HCT116 (cell line): ENCODE measurements at regions not wholly inside any gene's neighbourhood (a gene's known extent, or its start where the extent isn't known, plus 50 kb on each side); places are given as distances from the start of the nearest gene placed in this dataset.

Experiments
- CEBPB ChIP-seq: IDR thresholded peaks from 2 replicates; pipeline ENCODE4 v1.6.1; 2012; ENCODE audit warnings: low read depth
- ELF1 ChIP-seq: IDR thresholded peaks from 2 replicates; pipeline ENCODE4 v1.6.1; 2012; ENCODE audit warnings: low read depth, borderline replicate concordance
- FOSL1 ChIP-seq: IDR thresholded peaks from 2 replicates; pipeline ENCODE4 v1.6.1; 2012; ENCODE audit warnings: low read depth
- TF ChIP-seq, protein P1 (sequence below): IDR thresholded peaks from 2 replicates; pipeline ENCODE4 v1.6.1; 2012

DNA sequence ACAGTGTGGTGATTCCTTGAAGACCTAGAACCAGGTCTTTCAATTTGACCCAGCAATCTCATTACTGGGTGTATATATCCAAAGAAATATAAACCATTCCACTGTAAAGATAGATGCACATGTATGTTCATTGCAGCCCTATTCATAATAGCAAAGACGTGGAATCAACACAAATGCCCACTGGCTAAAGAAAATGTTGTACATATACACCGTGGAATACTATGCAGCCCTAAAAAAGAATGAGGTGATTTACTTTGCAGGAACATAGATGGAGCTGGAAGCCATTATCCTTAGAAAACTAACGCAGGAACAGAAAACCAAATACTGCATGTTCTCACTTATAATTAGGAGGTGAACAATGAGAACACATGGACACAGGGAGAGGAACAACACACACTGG is 278.0 kb upstream of the KCND2 start:
- TF ChIP-seq ELF1 (no peak), CEBPB (no peak), FOSL1 (no peak)
- TF ChIP-seq, protein P1, sequence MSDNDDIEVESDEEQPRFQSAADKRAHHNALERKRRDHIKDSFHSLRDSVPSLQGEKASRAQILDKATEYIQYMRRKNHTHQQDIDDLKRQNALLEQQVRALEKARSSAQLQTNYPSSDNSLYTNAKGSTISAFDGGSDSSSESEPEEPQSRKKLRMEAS, result no peak
